Fibroblast of skin of left quadriceps (primary cell): ENCODE measurements at regions not wholly inside any gene's neighbourhood (a gene's known extent, or its start where the extent isn't known, plus 50 kb on each side); places are given as distances from the start of the nearest gene placed in this dataset.

ENCODE experiments used
- DNase-seq, 2 experiments: peaks; one replicate each; pipeline ENCODE4 v3.0.0-alpha.2; 2013; ENCODE audit warnings: low read depth in 2 of 2

DNA sequence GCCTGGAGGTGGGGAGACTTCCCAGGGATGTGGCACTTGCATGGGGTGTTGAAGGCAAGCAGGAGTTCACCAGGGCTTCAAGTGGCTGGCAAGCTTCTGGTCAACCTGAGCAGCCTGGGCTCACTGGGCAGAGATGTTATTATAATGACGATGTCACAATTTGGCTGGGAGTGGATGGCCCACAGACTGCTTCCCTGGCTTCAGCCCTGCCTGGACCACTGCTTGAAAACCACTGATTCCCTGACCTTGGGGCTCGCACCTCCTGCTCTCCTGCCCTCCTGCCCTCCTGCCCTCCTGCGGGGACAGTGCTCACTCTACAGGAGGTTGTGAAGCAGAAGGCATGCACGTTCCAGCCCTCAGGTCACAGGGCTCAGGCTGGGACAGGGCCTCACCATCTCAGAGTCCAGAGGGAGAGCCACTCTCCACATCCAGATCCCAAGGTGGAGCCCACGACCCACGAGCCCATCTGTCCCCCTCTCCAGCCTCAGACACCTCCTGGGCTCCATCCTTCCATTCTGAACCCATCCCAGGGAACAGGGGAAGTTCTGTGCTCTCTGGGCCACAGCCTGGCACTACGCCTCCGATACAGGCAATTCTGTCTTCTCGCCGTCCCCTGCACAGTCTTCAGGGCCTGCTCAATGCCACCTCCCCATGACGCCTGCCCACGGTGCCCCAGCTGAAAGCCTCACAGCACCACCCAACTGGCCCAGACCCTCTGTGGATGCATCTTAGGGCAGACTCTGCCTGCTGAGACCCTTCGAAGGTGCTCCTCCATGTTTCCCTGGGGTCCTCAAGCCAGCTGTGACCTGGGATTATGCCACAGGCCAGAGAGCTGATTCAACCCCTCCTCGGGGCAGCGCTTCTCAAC is 241.6 kb upstream of the RAB6C start:
- no peak for DNase-seq

DNA sequence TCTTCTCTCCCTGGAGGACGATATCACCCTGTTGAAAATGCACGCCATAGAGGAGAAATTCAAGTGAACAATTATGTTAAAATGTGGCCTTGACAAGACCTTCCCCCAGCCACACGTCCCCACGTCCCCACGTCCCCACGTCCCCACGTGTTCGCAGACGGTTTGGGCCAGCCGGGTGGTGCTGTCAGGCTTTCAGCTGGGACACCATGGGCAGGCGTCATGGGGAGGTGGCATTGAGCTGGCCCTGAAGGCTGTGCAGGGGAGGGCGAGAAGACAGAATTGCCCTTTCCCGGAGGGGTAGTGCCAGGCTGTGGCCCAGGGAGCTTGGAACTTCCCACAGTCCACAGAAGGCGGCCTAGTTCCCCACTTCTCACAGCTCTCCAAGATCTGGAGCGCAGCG is 240.7 kb upstream of the RAB6C start:
- DNase-seq: no peak

DNA sequence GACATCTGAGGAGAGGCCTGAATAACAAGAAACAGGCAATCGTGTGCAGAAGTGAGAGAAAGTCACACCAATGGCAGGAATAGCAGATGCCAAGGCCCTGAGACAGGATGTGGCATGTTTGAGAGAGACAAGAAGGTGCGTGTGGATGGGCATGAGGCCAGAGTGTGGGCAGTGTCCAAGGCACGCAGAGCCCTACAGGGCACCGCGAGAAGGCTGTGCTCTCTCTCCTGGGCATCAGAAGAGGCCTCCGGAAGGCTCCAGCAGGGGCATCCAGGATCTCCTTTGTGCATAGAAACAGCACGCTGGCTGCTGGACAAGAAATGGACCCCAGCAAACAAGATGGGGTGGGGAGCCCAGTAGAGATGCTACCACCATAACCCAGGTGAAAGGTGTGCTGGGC is 239.0 kb upstream of the RAB6C start:
- DNase-seq: no peak

DNA sequence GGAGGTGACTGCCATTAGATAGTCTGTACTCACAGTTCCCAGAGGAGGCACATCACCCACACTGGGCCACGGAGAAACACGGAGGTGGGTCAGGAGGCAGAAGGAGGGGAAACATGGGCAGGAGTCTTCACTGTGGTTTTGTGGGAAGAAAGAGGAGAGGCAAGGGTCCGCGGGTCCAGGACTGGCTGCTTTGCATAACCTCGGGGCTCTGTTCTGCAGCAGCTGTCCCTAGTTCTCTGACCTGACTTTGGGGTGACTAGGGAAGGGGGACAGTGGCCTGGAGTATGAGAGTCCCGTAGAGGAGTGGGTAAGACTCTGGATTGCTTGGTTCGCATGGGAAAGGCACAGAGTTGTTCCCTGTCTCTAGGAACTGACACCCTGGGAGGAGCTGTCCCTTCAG is 238.3 kb upstream of the RAB6C start:
- no peak for DNase-seq

DNA sequence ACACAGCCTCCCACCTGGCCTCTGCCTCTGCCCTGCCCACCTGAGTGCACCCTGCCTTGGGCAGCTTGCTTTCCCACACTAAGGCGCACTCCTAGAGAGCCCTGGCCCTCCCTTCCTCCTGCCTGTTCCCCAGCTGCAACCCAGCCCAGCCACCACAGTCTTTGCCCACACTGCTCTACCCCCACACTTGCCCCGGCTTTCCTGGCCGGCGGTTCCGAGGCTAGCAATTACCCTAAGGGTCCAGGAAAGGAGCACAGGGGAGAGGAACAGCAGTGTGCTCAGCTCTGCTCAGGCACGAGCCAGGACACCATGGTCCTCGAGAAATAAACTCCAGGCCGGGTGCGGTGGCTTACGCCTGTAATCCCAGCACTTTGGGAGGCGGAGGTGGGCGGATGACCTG is 237.8 kb upstream of the RAB6C start:
- DNase-seq: no peak

DNA sequence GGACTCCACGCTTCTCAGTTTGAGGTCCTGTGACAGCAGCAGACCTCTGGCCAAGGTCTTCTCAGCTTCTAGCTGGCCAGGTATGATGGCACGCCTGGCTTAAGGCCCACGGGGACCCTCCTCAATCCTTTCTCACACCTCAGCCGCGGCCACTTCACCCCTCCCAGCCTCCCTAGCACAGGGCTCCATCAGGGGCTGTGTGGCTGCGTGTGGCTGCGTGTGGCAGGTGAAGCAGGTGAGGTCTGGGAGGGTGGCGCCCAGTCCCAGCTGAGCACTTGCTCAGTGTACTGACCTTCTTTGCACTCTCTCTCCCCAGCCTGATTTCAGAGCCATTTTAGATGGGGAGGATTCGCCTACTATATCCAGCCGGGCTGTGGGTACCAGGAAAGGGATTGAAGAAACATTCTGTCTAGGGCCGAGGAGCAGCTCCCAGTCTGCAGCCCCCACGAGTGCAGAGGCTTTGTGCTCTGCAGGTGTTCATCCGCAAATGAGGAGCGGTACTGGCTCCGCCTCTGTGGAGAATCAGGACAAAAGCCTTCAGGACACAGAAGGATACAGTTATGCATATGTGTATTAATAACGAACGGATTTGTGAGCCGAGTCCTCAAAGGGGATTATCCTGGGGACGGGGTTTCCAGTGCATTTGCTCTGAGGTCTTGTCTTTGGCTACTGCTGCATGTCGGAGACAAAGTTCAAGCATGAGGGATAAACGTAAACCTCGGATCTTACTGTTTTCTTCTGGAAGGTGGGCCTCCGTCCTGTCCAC is 236.9 kb upstream of the RAB6C start:
- no peak for DNase-seq

DNA sequence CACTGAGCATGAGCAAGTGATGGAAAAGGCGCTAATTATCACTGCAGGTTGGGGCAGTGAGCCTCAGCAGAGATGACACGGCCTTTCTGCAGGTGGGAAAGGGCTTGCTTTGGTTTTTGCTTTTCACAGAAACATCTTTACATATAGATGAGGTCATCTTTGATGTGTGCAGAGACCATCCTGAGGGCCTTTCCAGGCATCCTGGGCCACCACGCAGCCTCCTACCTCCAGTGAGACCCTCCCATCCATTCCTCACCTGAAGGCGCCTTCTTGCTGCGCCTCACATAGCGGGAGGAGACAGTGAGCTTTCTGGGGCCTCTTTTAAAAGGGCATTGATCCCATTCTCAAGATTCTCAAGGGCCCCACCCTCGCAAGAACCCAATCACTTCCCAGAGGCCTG is 235.3 kb upstream of the RAB6C start:
- DNase-seq: no peak

DNA sequence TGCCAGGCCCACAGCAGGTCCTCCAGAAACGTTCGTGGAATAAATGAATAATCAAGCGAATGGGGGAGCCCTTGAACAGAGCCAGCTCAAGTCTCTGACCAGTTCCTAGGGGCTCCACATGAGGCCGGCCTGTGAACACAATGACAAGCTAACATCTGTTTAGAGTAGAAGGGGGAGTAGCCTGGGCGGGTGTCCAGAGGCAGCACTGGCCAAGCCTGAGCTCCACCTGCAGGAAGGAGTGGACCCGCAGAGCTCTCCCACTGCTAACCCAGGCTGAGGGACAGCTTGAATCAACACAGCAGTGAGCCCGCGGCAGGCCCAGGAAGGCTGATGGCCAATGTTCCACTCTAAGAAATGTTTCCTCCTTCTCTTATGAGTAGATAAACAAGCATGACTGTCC is 234.8 kb upstream of the RAB6C start:
- DNase-seq: no peak

DNA sequence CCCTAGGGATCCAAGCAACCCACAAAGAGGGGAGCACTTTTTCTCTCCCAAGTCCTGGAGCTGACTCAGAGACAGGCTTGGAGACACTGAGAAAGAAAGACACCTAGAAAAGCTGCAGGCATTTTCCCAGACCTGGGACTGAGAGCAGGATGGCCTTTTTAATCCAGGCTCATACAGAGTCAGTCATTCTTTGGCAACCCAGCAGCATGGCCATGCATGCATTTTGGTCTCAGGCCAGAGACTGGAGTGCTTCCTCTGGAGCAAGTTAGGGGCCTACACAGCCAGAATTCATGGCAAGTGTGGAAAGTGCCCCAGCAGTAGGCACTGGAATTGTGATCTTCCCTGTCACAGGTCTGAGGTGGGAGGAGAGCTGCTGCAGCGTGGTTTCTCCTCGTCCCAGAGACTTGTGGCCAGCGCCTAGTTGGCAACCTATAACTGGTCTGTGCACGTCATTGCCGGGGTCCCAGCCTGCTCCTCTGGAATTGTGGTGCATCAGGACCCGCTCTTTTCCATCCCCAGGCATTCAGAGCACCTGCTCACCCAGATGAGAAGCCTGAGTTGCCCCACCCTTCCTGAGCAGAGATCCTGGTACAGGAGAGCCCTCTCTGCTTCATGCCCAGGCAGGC is 231.9 kb upstream of the RAB6C start:
- no peak for DNase-seq

DNA sequence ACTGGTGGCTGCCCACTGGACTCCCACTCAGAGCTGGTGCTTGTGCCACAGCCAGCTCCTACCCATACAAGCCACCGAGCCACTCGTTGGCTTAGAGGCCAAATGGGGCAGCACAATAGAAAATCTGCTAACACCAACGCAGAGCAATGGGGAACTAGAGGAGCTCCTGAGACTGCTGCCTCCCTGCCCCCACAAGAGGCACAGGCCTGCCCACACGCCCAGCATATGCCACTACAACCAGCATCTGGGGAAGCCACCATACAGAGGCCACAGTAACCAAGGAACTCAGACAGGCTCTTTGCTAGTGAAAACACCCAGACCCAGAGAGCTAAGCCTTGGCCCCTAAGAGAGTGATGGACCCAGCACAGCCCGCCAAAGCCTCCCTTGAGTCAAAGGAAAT is 231.2 kb upstream of the RAB6C start:
- DNase-seq: no peak

DNA sequence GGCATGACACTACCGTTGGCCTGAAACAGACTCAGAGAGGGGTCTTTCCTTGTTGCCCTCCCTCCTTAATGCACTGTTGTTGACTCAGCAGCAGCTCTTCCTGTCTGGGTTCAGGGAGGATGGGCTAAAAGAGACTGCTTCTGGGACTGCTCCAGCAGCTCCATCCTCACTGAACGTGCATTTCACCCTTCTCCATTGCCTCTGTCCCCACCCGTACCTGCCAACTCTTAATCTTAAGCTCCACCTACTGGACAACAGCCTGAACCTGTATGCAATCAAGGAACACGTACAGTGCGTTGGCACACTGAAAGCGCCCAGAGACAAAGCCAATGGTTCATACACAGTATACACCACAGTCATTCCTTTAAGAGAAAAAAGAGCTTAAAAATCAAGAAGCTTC is 230.8 kb upstream of the RAB6C start:
- no peak for DNase-seq

DNA sequence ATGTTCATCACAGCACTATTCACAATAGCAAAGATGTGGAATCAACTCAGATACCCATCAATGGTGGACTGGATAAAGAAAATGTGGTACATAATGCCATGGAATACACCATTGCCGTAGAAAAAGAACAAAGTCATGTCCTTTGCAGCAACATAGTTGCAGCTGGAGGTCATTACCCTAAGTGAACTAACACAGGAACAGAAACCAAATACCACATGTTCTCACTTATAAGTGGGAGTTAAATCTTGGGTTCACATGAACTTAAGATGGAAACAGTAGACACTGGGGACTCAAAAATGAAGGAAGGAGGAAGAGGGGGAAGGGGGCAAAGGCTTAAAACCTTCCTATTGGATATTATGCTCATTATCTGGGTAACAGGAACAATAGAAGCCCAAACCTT is 228.1 kb upstream of the RAB6C start:
- no peak for DNase-seq

DNA sequence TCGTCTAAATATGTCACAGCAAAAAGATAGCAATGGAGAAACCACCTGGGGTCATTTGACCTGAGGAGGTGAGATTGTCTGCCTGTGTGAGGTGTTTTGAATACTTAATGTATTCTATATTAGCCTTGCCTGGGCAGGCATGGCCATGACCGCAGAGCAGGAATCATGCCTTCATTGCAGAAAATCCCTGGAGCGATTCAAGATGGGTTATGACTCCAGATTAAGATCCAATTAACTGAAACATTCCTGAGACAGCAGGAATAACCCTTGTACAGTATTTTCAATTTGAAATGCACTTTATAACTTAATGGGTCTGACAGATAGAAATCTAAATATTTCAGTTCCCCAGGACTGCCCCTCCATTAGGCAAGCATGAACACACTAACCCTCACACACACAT is 227.3 kb upstream of the RAB6C start:
- DNase-seq: no peak

DNA sequence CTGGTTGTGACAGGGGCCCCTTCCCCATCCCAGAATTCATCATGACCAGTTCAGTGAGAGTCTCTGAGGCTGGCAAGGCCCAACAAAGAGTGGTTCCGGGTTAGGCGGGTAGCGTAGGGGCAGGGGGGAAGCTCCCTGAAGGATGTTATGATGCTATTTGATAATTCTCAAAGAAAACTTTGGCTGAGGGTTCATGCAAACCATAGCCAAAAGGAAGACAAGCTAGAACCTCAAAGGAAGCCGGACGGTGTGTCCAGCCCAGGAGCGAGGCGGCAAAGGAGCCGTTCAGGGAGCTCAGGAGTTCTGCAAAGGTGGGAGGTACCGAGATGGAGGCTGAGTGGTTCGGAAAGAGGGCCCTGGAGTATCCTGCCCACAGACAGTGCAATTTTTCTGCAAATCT is 226.8 kb upstream of the RAB6C start:
- DNase-seq: no peak

DNA sequence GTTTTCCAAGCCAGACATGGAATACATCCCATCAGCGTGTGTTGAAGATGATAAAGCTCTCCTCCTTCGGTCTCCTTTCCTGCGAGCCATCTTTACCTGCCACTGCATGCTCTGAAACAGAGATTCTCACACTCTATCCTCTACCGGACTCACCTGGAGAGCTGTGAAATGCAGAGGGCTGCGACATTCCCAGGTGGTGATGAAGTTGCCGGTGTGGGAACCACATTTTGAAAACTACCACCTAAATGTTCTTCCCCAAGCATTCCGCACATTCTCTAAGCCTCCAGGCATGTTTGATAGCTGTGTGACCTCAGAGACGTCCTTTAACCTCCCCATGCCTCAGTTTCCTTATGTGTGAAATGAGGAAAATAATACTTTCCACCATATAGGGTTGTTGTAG is 226.2 kb upstream of the RAB6C start:
- DNase-seq: no peak

DNA sequence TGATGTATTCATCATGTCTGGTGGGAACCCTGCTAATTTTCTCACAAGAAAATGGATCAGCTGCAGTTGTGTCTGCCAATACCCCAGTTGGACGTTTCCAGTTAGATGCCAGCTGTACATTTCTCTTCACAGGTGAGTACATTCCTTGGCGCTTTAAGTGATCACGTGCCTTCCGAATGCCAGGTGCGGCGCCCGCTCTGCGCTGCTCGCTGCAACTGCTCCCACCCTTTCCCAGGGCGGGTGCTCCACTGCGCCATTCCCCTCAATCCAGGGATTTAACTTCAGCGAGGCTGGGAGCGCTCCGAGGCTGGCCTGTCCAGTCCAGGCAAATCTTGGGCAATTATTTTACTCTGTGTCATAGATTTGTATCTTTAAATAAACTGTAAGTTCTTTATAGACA is 225.0 kb upstream of the RAB6C start:
- DNase-seq: no peak

DNA sequence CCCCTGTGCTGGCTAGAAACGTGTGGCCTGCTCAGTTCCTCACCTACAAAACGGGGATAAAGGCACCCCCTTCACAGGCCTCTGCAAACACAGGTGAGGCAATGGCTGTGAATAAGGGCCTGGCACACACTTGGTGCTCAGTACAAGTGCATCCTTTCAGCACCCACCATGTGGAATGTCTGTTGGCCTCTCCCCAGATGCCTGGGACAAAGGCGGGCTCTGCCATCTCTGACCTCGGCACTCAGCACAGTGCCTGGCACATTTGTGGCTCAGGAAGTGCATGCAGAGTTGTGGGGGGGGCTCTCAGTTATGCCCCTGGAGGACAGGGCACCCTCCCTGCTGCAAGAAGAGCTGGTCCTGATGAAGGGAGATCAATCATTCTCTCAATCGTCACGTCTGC is 224.6 kb upstream of the RAB6C start:
- DNase-seq: no peak

DNA sequence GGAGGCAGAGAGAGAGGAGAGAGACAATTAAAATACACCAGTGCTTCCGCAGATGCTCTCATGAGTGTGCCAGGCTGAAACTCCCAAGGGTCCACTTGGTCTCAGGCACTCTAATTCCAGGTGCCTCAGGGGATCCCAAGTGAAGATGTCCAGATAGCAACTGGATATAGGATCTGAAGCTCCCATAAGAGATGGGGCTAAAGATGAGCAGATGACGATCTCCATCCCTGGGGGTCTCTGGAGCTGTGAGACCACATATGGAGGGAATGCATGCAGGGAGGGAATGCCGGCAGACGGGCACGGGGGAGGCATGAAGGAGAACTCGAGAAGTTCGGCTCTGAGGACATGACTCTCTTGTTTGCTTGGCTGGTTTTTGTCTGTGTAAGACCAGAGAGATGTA is 223.7 kb upstream of the RAB6C start:
- no peak for DNase-seq

DNA sequence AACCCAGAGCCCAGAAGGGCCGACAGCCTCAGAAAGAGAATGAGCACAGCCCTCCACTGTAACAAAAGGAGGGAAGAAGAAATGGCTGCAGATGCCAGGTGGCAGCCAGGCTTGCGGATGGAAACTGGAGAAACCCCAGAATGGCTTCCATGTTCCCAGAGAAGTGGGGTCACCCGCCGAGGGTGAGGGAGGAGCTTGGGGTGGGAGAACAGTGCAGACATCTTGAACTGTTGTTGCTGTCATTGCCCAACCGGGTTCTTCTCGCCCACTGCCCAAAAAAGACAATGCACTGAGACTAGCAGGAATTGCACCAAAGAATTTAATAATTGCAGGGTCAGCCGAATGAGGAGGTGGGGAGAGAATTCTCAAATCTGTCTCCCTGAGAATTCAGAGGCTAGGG is 223.2 kb upstream of the RAB6C start:
- no peak for DNase-seq

DNA sequence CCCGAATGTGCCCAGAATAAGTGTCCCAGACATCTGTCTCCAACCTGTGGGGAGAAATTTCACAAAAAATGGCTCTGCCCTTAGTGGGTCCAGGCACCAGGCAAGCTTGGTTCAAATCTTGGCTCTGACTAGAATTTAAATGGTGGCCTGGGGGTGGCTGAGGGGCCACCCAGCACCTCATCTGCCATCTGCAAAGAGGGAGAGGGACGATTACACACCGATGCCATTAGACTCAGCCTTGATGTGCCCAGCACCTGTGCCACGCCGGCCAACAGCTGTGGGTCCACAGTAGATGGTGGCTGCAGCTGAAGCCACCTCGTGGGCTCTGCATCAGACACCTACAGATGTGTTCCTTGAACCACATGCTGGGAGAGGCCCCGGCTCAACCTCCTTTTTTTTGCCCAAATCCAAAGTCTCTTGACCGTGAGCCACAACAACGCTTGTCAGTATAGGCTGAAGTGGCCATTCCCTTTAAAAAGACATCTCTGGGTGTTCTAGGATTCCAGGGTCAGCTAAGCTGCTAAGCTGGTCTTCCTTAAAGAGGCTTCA is 222.0 kb upstream of the RAB6C start:
- no peak for DNase-seq

DNA sequence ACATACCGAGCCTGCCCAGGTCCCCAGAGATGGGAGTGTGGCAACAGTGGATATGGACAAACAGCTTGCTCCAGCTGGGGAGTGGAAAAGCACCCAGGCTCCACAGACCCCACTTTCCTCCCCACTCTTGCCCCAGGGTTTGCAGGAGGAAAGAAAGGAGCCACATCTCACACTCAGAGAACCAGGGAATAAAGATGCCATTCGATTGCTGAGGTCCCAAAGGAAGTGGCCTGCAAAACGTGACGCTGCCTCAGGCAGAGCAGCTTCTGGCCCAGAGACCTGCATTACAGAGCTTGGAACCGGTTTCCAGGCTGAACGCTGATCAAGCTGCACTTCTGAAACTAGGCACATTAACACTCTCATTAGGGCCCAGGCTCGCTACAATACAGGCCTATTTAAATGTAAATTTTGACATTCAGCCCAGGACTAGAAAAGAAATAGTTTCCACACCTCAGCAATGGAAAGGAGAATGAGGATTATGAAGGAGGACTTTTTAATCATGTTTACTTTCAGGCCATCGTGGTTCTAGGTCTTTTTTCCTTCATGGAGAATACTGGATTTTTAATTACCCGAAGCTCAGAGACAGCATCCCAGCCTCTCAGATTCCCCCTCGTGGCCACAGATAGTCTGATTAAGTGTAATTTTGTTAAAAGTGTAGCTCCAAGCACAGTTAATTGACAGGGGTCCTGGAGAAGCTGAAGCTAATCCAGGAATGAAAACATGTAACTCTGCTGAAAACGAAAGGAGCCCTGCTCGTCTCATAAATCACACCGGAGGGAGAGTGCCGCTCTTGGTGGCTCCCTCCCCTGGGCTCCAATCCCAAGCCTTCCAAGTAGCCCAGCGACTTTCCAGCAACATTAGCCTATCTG is 221.3 kb upstream of the RAB6C start:
- DNase-seq: no peak
